NCI-H1417 (cell line): ENCODE measurements at regions not wholly inside any gene's neighbourhood (a gene's known extent, or its start where the extent isn't known, plus 50 kb on each side); places are given as distances from the start of the nearest gene placed in this dataset.
"Not testable (repeated sequence)": the region's sequence is repeated elsewhere in the genome, so short reads cannot be mapped to it uniquely, and the experiment has no call there.

ENCODE experiments used
- DNase-seq, 3 experiments: peaks; one replicate each; lab custom pipeline; 2025; lab: John Stamatoyannopoulos, UW

GRCh38 chr5:79924936-79925893, 65.8 kb downstream of the MTX3 start:
- DNase-seq, result no peak

DNA sequence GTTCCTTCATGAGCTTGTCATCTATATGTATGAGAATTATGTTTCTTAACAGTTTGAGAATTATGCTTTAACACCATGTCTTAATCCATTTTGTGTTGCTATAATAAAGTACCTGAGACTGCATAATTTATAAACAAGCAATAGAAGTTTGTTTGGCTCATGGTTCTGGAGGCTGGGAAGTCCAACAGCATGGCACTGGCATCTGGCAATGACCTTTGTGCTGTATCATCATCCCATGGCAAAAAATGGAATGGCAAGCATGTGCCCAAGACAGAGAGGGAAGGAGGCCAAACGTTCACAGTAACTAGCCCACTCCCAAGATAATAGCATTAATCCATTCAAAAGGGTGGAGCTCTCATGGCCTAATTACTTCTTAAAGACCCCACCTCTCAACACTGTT, 67.6 kb downstream of the MTX3 start:
- DNase-seq, result no peak

DNA sequence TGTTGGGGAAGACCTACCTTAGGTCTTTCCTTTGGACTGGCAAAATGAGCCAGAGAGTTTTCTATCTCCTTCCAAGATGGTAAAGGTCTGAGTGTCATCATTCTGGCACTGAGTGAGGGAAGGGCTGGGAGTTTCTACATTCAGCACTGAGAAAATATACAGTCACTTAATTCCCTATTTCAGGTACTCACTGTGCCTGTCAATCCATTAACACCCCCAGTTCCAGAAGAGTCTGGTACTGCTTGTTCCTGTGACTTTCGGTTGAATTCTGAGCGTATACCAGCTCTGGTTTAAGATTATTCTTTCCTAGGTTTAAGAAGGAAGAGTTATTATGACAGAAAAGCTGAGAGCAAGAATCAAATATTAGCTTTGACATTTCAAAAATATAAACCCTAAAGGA, 68.4 kb downstream of the MTX3 start:
- DNase-seq, result no peak

DNA sequence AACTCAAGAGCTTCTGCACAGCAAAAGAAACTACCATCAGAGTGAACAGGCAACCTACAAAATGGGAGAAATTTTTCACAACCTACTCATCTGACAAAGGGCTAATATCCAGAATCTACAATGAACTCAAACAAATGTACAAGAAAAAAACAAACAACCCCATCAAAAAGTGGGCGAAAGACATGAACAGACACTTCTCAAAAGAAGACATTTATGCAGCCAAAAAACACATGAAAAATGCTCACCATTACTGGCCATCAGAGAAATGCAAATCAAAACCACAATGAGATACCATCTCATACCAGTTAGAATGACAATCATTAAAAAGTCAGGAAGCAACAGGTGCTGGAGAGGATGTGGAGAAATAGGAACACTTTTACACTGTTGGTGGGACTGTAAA, 83.6 kb downstream of the MTX3 start:
- DNase-seq, result not testable (repeated sequence)

DNA sequence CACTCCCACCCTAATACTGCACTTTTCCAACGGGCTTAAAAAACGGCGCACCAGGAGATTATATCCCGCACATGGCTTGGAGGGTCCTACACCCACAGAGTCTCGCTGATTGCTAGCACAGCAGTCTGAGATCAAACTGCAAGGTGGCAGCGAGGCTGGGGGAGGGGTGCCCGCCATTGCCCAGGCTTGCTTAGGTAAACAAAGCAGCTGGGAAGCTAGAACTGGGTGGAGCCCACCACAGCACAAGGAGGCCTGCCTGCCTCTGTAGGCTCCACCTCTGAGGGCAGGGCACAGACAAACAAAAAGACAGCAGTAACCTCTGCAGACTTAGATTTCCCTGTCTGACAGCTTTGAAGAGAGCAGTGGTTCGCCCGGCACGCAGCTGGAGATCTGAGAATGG, 88.5 kb downstream of the MTX3 start:
- not testable (repeated sequence) for DNase-seq

DNA sequence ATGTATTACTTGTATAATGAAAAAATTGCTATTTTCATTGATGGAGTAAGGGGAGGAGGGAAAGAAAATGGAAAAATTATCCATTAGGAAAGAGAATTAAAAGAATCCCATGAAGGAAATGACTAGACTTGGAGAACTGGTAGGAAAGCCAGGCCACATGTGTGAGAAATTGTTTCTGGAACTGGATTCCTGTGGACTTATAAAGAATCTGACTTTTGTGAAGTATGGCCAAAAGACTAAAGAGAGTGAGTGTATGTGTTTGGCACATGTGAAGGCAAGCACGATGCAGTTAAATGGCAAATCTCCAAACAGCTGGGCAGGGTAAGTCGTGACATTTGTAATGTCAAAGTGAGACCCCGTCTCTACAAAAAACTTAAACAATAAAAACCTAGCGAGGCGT, 89.4 kb downstream of the MTX3 start:
- DNase-seq, result no peak

- no peak for DNase-seq
These were observed 92.5 kb downstream of the MTX3 start for GRCh38 chr5:79898611-79899010.

- DNase-seq, result no peak
These were observed 97.1 kb downstream of the MTX3 start for GRCh38 chr5:79893976-79894375.

GRCh38 chr5:79893485-79893884, 97.6 kb downstream of the MTX3 start:
- DNase-seq, result no peak

DNA sequence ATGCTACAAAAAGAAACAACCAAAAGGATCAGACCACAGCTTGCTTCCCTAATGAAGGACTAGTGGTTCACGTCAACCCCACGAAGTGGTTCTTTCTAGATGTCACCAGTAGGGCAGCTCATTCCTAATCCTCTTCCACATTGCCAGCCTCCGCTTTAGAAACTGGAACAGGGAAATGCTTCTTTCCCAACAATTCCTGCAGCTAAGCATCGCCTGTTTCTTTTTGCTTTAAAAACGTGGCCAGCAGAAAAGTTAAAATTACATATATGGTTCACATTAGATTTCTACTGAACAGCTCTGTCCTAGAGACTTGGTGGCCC, 100.2 kb downstream of the MTX3 start:
- no peak for DNase-seq

DNA sequence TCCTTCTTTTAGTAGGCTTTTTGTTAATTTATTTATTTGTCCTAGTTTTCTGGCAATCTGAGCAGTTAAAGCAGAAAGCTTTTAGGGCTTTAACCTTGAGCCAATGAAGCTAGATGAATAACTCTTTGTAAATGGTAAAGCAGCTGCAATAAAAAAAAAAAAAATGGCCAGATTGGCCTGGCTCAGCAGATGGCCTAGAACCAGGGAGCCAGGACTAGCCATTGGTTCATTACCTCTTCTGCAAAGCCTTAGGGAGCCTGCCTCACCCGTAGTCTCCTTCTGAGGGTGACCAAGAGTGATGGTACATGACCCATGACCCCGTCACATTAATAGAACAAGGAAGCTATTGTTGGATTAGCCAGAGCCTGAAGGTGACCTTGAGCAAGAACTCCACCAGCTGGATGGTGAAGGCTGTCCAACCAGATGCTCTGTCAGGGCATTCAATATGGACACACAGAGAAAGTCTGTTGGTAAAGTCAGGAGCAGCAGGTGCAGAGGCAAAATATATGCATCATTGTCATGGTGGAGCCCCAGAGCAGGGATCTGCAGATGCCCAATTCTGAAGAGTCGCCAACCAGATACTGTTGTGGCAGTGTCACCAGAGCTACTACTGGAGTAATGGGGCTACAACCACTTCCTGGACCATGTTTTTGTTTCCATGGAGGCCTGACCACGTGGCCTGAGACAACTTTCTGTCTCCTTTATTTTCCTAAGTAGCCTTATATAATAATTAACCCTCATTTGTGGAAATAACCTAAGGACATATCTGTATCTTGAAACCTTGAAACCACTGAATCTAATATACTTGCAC, 100.7 kb downstream of the MTX3 start:
- no peak for DNase-seq

GRCh38 chr5:79888643-79889042, 102.4 kb downstream of the MTX3 start:
- DNase-seq, result no peak

- peak in 1 of 3 experiments; percentile 24 for DNase-seq
These were observed 104.0 kb downstream of the MTX3 start for GRCh38 chr5:79886925-79887655.

DNA sequence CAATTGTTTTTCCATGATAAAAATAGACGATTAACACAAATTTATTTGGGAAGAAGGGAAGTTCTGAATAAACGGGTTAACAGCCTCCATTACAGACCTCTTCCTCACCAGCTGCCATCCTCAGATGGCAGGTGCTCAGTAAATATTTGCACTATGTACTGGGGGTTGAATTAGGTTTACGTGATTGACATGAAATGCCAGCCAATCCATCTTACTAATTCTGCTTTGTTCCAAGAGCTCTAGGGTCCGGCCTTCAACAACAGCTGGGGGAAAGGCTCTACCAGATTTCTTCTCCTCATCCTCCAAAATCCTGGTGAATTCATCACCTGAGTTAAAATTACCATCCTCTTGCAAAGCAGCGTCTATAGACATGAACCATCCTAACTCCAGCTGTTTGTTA, 104.6 kb downstream of the MTX3 start:
- peak in 2 of 3 experiments; percentile 21 to 49 for DNase-seq

- DNase-seq, result not testable (repeated sequence)
These were observed 111.2 kb downstream of the MTX3 start for GRCh38 chr5:79879880-79880279.

DNA sequence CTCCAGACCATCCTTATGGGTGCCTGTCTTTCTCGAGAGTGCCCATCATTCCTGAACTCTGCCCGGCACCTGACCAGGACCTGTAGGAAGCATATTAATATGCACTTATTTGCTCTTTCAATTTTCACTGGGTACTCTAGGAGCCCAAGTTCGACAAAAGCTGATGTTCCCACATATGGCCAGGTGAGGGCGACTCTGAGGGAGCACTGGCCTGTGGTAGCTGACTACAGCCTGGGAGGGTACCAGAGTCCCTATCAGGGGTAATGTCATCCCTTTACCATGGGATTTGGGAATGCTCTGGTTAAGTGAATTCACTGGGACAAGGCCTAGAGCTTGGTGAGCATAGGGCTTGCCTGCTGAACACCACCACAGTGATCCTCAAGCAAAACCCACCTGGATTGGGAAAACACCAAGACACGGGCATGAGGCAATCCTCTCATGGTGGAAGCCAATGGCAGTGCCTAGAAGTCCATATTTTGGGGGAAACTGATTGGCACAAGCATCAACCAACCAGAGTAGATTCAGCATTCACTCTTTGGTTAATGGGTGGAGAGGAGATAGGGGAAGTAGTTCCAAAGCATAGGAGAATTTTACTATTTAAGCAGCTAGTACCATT, 112.2 kb downstream of the MTX3 start:
- peak in 1 of 3 experiments; percentile 7 for DNase-seq

GRCh38 chr5:79878136-79878679, 112.9 kb downstream of the MTX3 start:
- DNase-seq, result no peak

DNA sequence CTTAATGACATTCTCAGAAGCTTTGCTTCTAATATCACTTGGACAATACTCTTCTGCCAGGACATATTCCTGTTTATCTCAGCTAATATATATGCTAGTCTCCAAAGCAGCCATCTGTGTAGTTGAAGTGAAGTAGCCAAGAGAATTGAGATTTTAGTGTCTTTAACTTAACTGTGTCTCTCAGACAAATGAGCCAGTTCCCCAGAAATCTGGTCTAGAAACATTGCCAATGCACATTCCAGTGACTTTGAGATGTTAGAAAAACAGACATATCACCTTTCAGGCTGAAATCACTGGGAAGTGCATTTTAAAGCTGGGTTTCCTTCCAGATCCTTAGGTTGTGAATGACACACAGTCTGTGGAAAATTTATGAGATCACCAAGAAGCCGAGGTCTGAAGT, 114.6 kb downstream of the MTX3 start:
- no peak for DNase-seq

- DNase-seq, result no peak
These were observed 115.8 kb downstream of the MTX3 start for GRCh38 chr5:79875230-79875629.

DNA sequence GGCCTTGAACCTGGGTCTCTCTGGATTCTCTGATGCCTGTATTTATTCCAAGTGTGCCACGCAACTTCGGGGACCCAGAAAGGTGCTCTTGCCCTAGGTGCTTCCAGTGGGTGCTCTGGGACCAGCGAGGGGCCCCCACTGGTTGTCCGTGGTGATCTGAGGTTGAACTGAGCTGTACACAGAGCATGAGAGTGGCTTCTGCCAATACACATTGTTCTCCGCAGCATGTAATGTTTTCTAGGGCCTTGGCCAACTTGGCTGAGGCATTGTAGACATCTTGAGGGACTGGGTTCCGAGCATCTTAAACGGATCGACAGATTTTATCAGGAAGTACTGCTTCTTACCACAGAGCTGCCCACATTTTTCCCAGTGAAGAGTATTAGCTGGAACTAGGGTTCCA, 117.9 kb downstream of the MTX3 start:
- DNase-seq, result no peak

GRCh38 chr5:79872291-79872690, 118.8 kb downstream of the MTX3 start:
- no peak for DNase-seq
